AG09309 (cell line): ENCODE measurements at regions not wholly inside any gene's neighbourhood (a gene's known extent, or its start where the extent isn't known, plus 50 kb on each side); places are given as distances from the start of the nearest gene placed in this dataset.

Source experiments
- DNase-seq: peaks from one replicate; pipeline ENCODE4 v3.0.0-alpha.2; 2010; ENCODE audit warnings: low read depth
- H3K4me3 ChIP-seq: 2 replicates; pipeline ENCODE4 v1.5.1; 2011; ENCODE audit warnings: mild to moderate bottlenecking, low read depth, low read length, moderate library complexity; ENCODE audit not compliant: control insufficient read depth
- TF ChIP-seq, protein P1 (sequence below): IDR thresholded peaks from 2 replicates; pipeline ENCODE4 v1.5.1; 2011; ENCODE audit warnings: mild to moderate bottlenecking, low read depth, low read length, inconsistent platforms; ENCODE audit not compliant: insufficient read depth, control insufficient read depth; ENCODE audit errors: missing control alignments

DNA sequence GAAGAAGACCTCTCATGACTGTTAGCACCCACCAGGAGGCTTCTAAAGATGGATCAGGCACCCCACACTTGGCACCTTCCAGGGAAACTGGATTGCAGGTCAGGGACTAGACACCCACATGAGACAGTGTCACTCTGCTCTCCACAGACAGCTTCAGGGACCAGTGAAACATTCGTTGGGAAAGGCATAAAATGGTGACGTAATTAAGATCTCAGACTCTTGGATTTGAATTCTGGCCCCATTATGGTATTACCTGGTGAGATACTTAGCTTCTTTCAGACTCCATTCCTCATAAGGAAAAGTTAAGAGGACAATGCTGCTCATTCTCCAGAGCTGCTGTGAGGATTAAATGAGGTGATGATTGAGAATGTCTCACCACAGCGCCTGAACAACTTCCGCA is 261.1 kb downstream of the ARRDC4 start:
- DNase-seq = no peak
- TF ChIP-seq, protein P1, sequence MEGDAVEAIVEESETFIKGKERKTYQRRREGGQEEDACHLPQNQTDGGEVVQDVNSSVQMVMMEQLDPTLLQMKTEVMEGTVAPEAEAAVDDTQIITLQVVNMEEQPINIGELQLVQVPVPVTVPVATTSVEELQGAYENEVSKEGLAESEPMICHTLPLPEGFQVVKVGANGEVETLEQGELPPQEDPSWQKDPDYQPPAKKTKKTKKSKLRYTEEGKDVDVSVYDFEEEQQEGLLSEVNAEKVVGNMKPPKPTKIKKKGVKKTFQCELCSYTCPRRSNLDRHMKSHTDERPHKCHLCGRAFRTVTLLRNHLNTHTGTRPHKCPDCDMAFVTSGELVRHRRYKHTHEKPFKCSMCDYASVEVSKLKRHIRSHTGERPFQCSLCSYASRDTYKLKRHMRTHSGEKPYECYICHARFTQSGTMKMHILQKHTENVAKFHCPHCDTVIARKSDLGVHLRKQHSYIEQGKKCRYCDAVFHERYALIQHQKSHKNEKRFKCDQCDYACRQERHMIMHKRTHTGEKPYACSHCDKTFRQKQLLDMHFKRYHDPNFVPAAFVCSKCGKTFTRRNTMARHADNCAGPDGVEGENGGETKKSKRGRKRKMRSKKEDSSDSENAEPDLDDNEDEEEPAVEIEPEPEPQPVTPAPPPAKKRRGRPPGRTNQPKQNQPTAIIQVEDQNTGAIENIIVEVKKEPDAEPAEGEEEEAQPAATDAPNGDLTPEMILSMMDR = no peak
- H3K4me3 ChIP-seq = no peak overlapping the region

DNA sequence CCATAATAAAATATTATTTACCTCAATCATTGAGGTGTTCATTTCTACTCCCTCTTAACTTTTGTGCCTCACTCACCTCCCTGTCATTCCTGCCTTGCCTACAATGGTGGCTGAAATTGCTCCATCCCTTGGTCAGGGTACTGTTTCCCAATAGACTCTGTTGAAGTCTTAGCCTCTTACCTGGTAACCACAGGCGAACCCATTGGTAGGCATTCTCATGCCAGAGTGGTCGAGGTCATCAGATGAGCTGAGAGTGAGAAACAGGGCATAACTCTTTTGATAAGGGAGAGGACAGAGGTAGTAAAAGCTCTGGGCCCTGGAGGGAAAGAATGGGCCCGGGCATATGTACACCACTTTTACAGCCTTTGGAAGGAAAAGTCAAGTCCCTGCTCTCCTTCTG is 265.6 kb downstream of the ARRDC4 start:
- no peak overlapping the region for H3K4me3 ChIP-seq
- TF ChIP-seq, protein P1 = no peak
- DNase-seq = no peak

DNA sequence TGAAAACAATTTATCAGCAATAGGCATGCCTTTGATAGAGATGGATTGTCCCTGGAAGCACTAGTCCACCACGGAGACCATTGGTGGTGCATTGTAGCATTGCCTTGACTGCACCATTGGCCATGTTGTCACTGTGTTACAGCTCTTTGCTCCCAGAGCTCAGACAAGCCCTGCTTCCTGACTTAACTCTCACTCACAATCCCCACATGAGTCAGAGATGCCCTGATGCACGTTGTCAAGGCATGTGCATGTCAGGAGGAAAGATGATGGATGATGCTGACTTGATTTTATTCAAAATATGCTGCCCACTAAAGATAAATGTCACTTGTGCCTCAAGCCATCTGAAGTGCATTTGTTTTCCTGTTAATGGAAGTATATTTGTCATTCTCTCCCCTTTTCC is 266.1 kb downstream of the ARRDC4 start:
- H3K4me3 ChIP-seq = no peak overlapping the region
- no peak for DNase-seq
- TF ChIP-seq, protein P1 = no peak

DNA sequence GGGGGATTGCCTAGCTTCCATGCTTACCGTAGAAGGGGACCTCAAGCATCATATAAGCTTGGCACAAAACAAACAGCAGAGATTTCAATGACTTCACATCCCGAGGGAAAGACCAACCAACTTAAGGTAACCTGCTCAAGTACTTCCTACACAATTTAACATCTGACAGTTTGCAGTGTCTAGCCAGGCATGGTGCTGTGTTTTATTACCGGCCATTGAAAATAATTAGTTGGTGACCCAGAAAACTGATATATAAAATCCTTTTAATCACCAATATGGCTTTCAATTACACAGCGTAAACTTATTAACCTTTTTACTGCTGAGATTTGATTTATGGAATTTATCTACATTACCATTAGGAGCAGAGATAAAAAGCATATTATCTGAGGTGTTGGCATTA is 268.3 kb downstream of the ARRDC4 start:
- TF ChIP-seq, protein P1 = no peak
- DNase-seq = no peak
- no peak overlapping the region for H3K4me3 ChIP-seq

DNA sequence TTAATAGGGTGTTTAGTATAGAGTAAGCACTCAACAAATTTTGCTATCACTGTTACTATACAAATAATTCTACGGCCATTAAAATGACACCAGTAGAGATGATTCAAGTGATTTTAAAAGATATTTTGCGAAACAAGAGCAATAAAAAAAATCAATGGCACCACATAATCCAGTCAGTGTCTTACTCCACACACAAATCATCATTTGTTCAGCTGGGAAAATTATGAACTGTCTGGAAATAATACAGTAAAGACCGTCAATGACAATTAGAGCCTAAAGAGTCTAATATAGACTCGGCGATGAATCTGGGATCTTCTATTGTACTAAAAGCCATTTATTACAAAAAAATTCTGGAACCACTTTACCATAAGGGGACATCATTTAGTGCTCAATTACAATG is 270.5 kb downstream of the ARRDC4 start:
- no peak overlapping the region for H3K4me3 ChIP-seq
- TF ChIP-seq, protein P1 = no peak
- DNase-seq = no peak

DNA sequence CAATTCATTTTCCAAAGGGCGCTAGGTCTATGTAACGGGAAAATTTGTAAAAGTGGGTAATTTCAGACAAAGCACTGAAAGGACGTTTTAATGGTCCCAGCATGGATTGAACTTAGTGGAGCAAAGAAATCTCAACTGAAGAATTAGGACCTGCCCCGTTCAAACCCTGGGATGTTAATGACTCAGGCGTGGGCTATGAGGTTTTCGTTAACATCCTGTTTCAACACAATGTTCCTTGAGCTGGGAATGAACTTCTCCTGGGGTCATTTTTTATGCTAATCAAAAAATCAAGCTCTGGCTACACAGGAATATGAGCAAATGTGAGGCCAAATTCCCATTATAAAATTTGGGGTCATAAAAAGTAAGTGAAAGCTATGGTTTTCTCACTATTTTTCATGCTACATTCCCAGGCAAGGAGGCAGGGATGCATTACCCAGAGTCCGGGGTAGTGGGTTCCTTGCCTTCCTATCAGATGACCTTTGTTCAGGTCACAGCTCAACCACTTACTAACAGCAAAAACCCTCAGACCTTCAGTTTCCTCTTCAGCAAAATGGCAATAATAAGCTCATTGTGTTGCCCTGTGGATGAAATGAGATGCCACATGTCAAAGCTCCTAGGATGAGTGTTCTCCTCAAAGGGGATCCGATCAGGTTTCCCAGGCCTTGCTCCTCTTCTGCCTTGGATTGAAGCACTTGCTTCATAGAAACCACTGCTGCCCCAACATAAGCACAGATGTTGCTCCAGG is 271.4 kb downstream of the ARRDC4 start:
- H3K4me3 ChIP-seq = no peak overlapping the region
- TF ChIP-seq, protein P1 = no peak
- DNase-seq = no peak
